SK-N-SH treated with all-trans-retinoic acid at 6 μM for 48 hours (cell line): ENCODE measurements at regions not wholly inside any gene's neighbourhood (a gene's known extent, or its start where the extent isn't known, plus 50 kb on each side); places are given as distances from the start of the nearest gene placed in this dataset.

Source experiments
- ARNTL ChIP-seq: fragments of 450-650 bp; formaldehyde crosslinking; IDR thresholded peaks from 2 replicates; pipeline ENCODE4 v1.5.0; 2020; ENCODE audit warnings: low read depth, mild to moderate bottlenecking, moderate library complexity, borderline replicate concordance
- BACH2 ChIP-seq: fragments of 250-450 bp; sonication (Bioruptor Pico); IDR thresholded peaks from 2 replicates; pipeline ENCODE4 v1.9.0; 2021; ENCODE audit warnings: mild to moderate bottlenecking, borderline replicate concordance
- CSRNP3 ChIP-seq: fragments of 250-450 bp; sonication (Bioruptor Pico); IDR thresholded peaks from 2 replicates; pipeline ENCODE4 v1.5.1; 2021; ENCODE audit warnings: mild to moderate bottlenecking, moderate library complexity
- PATZ1 ChIP-seq: fragments of 250-450 bp; sonication (Bioruptor Pico); IDR thresholded peaks from 2 replicates; pipeline ENCODE4 v1.8.0; 2020; ENCODE audit warnings: mild to moderate bottlenecking, moderate library complexity, borderline replicate concordance
- PPARA ChIP-seq: fragments of 250-450 bp; sonication (Bioruptor Pico); IDR thresholded peaks from 2 replicates; pipeline ENCODE4 v1.5.0; 2020; ENCODE audit warnings: mild to moderate bottlenecking, borderline replicate concordance
- ZFP3 ChIP-seq: fragments of 250-450 bp; sonication (Bioruptor Pico); IDR thresholded peaks from 2 replicates; pipeline ENCODE4 v1.5.0; 2020; ENCODE audit warnings: mild to moderate bottlenecking, moderate library complexity
- ZNF8 ChIP-seq: fragments of 450-650 bp; formaldehyde crosslinking; IDR thresholded peaks from 2 replicates; pipeline ENCODE4 v1.5.0; 2020; ENCODE audit warnings: mild to moderate bottlenecking, moderate library complexity

- TF ChIP-seq ZNF8 (CRISPR knock-in tag) (no peak), PATZ1 (CRISPR knock-in tag) (no peak), PPARA (CRISPR knock-in tag) (no peak), BACH2 (no peak), ARNTL (no peak), ZFP3 (CRISPR knock-in tag) (no peak), CSRNP3 (no peak)
Observed at GRCh38 chr5:111958851-111959250, 201.9 kb upstream of the NREP start.
